Neuronal stem cell (in vitro differentiated cells): ENCODE measurements at regions not wholly inside any gene's neighbourhood (a gene's known extent, or its start where the extent isn't known, plus 50 kb on each side); places are given as distances from the start of the nearest gene placed in this dataset.

ENCODE experiments used
- DNase-seq: peaks from one replicate; pipeline ENCODE4 v3.0.0-alpha.2; 2013; ENCODE audit warnings: low spot score
- H2AFZ ChIP-seq: one replicate; pipeline ENCODE4 v1.6.1; 2013; ENCODE audit warnings: mild to moderate bottlenecking, low read length, inconsistent platforms
- H2AK5ac ChIP-seq: 2 replicates; pipeline ENCODE4 v1.6.1; 2013; ENCODE audit warnings: low read depth, mild to moderate bottlenecking, inconsistent platforms, low read length, moderate library complexity, mixed read lengths
- H2BK120ac ChIP-seq: 2 replicates; pipeline ENCODE4 v1.6.1; 2013; ENCODE audit warnings: low read depth, mild to moderate bottlenecking, inconsistent platforms, low read length, moderate library complexity, mixed read lengths
- H2BK12ac ChIP-seq: one replicate; pipeline ENCODE4 v1.6.1; 2013; ENCODE audit warnings: low read length, inconsistent platforms
- H2BK15ac ChIP-seq: 2 replicates; pipeline ENCODE4 v1.6.1; 2013; ENCODE audit warnings: mild to moderate bottlenecking, low read length, inconsistent platforms, mixed read lengths
- H2BK5ac ChIP-seq: one replicate; pipeline ENCODE4 v1.6.1; 2013; ENCODE audit warnings: inconsistent platforms, mild to moderate bottlenecking, low read length, moderate library complexity
- H3K14ac ChIP-seq: one replicate; pipeline ENCODE4 v1.6.1; 2013; ENCODE audit warnings: low read length, inconsistent platforms
- H3K18ac ChIP-seq: 2 replicates; pipeline ENCODE4 v1.6.1; 2013; ENCODE audit warnings: low read length, inconsistent platforms
- H3K23ac ChIP-seq: 2 replicates; pipeline ENCODE4 v1.6.1; 2013; ENCODE audit warnings: low read depth, mild to moderate bottlenecking, mixed read lengths, low read length, inconsistent platforms; ENCODE audit not compliant: poor library complexity
- H3K27ac ChIP-seq: replicated peaks from 3 replicates; pipeline ENCODE4 v1.5.1; 2013; ENCODE audit warnings: low read length, inconsistent platforms
- H3K27me3 ChIP-seq, 3 experiments: 2 replicates each; pipeline ENCODE4 v1.6.1; 2013; ENCODE audit warnings: low read length in 3 of 3, mild to moderate bottlenecking in 2 of 3, inconsistent platforms in 1 of 3, low read depth in 1 of 3, mixed read lengths in 1 of 3, moderate library complexity in 1 of 3; ENCODE audit not compliant: control insufficient read depth in 3 of 3, insufficient read depth in 3 of 3
- H3K36me3 ChIP-seq, 2 donors: replicated peaks in 1 of 2; 2 replicates each; pipeline ENCODE4 v1.6.1; 2013; ENCODE audit warnings: low read length in 2 of 2; ENCODE audit not compliant: control insufficient read depth in 2 of 2, insufficient read depth in 2 of 2
- H3K4ac ChIP-seq: 2 replicates; pipeline ENCODE4 v1.6.1; 2013; ENCODE audit warnings: inconsistent platforms, mild to moderate bottlenecking, low read length, moderate library complexity
- H3K4me1 ChIP-seq, 2 donors: 1 replicate in 1 of 2; 2 replicates in 1 of 2; pipeline ENCODE4 v1.6.1; 2013; ENCODE audit warnings: low read length in 2 of 2, low read depth in 1 of 2; ENCODE audit not compliant: control insufficient read depth in 2 of 2, insufficient read depth in 1 of 2
- H3K4me2 ChIP-seq: one replicate; pipeline ENCODE4 v1.6.1; 2013; ENCODE audit warnings: mild to moderate bottlenecking, low read length, inconsistent platforms; ENCODE audit not compliant: insufficient read depth, poor library complexity, severe bottlenecking
- H3K4me3 ChIP-seq, 2 donors: 2 replicates each; pipeline ENCODE4 v1.5.1; 2013; ENCODE audit warnings: low read length in 2 of 2, mild to moderate bottlenecking in 2 of 2, inconsistent platforms in 1 of 2, moderate library complexity in 1 of 2
- H3K79me1 ChIP-seq: one replicate; pipeline ENCODE4 v1.6.1; 2013; ENCODE audit warnings: low read depth, mild to moderate bottlenecking, inconsistent platforms, low read length, moderate library complexity
- H3K9ac ChIP-seq: one replicate; pipeline ENCODE4 v1.6.1; 2013; ENCODE audit warnings: mild to moderate bottlenecking, low read depth, low read length, inconsistent platforms; ENCODE audit not compliant: poor library complexity
- H3K9me3 ChIP-seq, 2 donors: replicated peaks in 1 of 2; 2 replicates each; pipeline versions ENCODE3 to v1.6.1; 2013; ENCODE audit warnings: low read length in 2 of 2, mild to moderate bottlenecking in 2 of 2, inconsistent platforms in 1 of 2, low read depth in 1 of 2, mixed read lengths in 1 of 2, moderate library complexity in 1 of 2; ENCODE audit not compliant: control insufficient read depth in 2 of 2, insufficient read depth in 1 of 2
- H4K8ac ChIP-seq: one replicate; pipeline ENCODE4 v1.6.1; 2013; ENCODE audit warnings: low read depth, mild to moderate bottlenecking, inconsistent platforms, low read length, moderate library complexity
- H4K91ac ChIP-seq: one replicate; pipeline ENCODE4 v1.6.1; 2013; ENCODE audit warnings: low read length, low read depth, mild to moderate bottlenecking, inconsistent platforms; ENCODE audit not compliant: poor library complexity
- WGBS, 2 donors: extraction: QIAGEN DNeasy Blood & Tissue Kit; methylation state at CpG; one replicate each; pipeline ENCODE4 v1.1.7; 2013; ENCODE audit warnings: missing lambda C conversion rate in 2 of 2, mixed read lengths in 1 of 2; ENCODE audit not compliant: insufficient read length in 2 of 2, insufficient replicate concordance in 1 of 2; ENCODE audit errors: extremely low coverage in 2 of 2; 5-methylcytosine and 5-hydroxymethylcytosine counted together

- Histone ChIP-seq H2AK5ac (no peak overlapping the region), H3K79me1 (no peaks in the 10 kb centered on the region), H2BK12ac (no peak overlapping the region), H3K9me3 (no peaks in the 10 kb centered on the region), H3K9ac (no peak overlapping the region), H4K8ac (no peak overlapping the region), H3K4me1 (peaks cover 0 to 2% of the 10 kb centered on the region in 2 donors), H3K27me3 (no peaks in the 10 kb centered on the region), H3K14ac (no peak overlapping the region), H3K23ac (no peak overlapping the region), H2BK15ac (no peak overlapping the region), H3K4ac (no peak overlapping the region), H4K91ac (no peak overlapping the region), H2BK120ac (no peak overlapping the region), H3K4me3 (no peak overlapping the region), H2BK5ac (no peak overlapping the region), H2AFZ (no peak overlapping the region), H3K4me2 (no peak overlapping the region), H3K27ac (no peak overlapping the region), H3K36me3 (no peaks in the 10 kb centered on the region), H3K18ac (no peak overlapping the region)
- DNase-seq: no peak
- WGBS, 2 donors: no CpG with 5 or more reads among the region's 7 CpGs
Observed at GRCh38 chr4:187258651-187259401, 535.2 kb upstream of the FAT1 start.

- no peak overlapping the region for H4K91ac ChIP-seq
- no peak for DNase-seq
- H3K4me1 ChIP-seq: no peaks in the 10 kb centered on the region
- H2BK120ac ChIP-seq: no peak overlapping the region
- H3K23ac ChIP-seq: no peak overlapping the region
- H3K9me3 ChIP-seq: no peaks in the 10 kb centered on the region
- no peak overlapping the region for H2BK12ac ChIP-seq
- no peak overlapping the region for H3K4me2 ChIP-seq
- no peaks in the 10 kb centered on the region for H3K79me1 ChIP-seq
- no peak overlapping the region for H3K4ac ChIP-seq
- H4K8ac ChIP-seq: no peak overlapping the region
- H3K4me3 ChIP-seq: no peak overlapping the region
- no peak overlapping the region for H3K18ac ChIP-seq
- no peaks in the 10 kb centered on the region for H3K27me3 ChIP-seq
- H2BK5ac ChIP-seq: no peak overlapping the region
- no peak overlapping the region for H2AFZ ChIP-seq
- no CpG with 5 or more reads among the region's 2 CpGs for WGBS, 2 donors
- H3K9ac ChIP-seq: no peak overlapping the region
- no peak overlapping the region for H2BK15ac ChIP-seq
- no peak overlapping the region for H2AK5ac ChIP-seq
- H3K36me3 ChIP-seq: no peaks in the 10 kb centered on the region
- no peak overlapping the region for H3K27ac ChIP-seq
- H3K14ac ChIP-seq: no peak overlapping the region
Observed at GRCh38 chr4:187268940-187269339, 545.3 kb upstream of the FAT1 start.

GRCh38 chr4:187270154-187270553 is 546.5 kb upstream of the FAT1 start:
- H3K23ac ChIP-seq: no peak overlapping the region
- H3K9me3 ChIP-seq: no peaks in the 10 kb centered on the region

GRCh38 chr4:187271848-187272247 is 548.2 kb upstream of the FAT1 start:
- no peak overlapping the region for H3K9ac ChIP-seq
- H2AK5ac ChIP-seq: no peak overlapping the region
- H3K18ac ChIP-seq: no peak overlapping the region
- H3K4ac ChIP-seq: no peak overlapping the region
- no peak overlapping the region for H4K8ac ChIP-seq
- H3K27me3 ChIP-seq: no peaks in the 10 kb centered on the region
- no peak overlapping the region for H3K4me2 ChIP-seq
- no peaks in the 10 kb centered on the region for H3K4me1 ChIP-seq
- no peak overlapping the region for H2BK120ac ChIP-seq
- H2BK12ac ChIP-seq: no peak overlapping the region
- H3K4me3 ChIP-seq: peak overlapping the region in 1 of 2 donors; percentile 52
- H3K23ac ChIP-seq: no peak overlapping the region
- DNase-seq: no peak
- no peak overlapping the region for H3K14ac ChIP-seq
- H2BK15ac ChIP-seq: no peak overlapping the region
- no peak overlapping the region for H2AFZ ChIP-seq
- H3K9me3 ChIP-seq: no peaks in the 10 kb centered on the region
- H3K27ac ChIP-seq: no peak overlapping the region
- no peak overlapping the region for H4K91ac ChIP-seq
- no peaks in the 10 kb centered on the region for H3K36me3 ChIP-seq
- WGBS, 2 donors: 100% methylated on average over 1 of the region's 2 CpGs; no CpG with 5 or more reads in 1 of the 2 donors
- H2BK5ac ChIP-seq: no peak overlapping the region
- H3K79me1 ChIP-seq: no peaks in the 10 kb centered on the region

More at GRCh38 chr4:187270154-187270553, 546.5 kb upstream of the FAT1 start:
- no peak overlapping the region for H2BK5ac ChIP-seq
- no peak overlapping the region for H3K18ac ChIP-seq
- H3K36me3 ChIP-seq: no peaks in the 10 kb centered on the region
- no peak overlapping the region for H3K14ac ChIP-seq
- no peak overlapping the region for H2BK120ac ChIP-seq
- no peaks in the 10 kb centered on the region for H3K4me1 ChIP-seq
- no peak overlapping the region for H4K91ac ChIP-seq
- no peaks in the 10 kb centered on the region for H3K79me1 ChIP-seq
- no peak overlapping the region for H2BK12ac ChIP-seq
- H2AK5ac ChIP-seq: no peak overlapping the region
- no peak overlapping the region for H3K9ac ChIP-seq
- no peak overlapping the region for H3K4me2 ChIP-seq
- no peak overlapping the region for H4K8ac ChIP-seq
- DNase-seq: no peak
- no CpG with 5 or more reads among the region's 3 CpGs for WGBS, 2 donors
- H2BK15ac ChIP-seq: no peak overlapping the region
- no peak overlapping the region for H2AFZ ChIP-seq
- no peaks in the 10 kb centered on the region for H3K27me3 ChIP-seq
- no peak overlapping the region for H3K4ac ChIP-seq
- no peak overlapping the region for H3K27ac ChIP-seq
- H3K4me3 ChIP-seq: no peak overlapping the region
